ENCODE measurements at regions not wholly inside any gene's neighbourhood (a gene's known extent, or its start where the extent isn't known, plus 50 kb on each side); places are given as distances from the start of the nearest gene placed in this dataset.
"Not testable (repeated sequence)": the region's sequence is repeated elsewhere in the genome, so short reads cannot be mapped to it uniquely, and the experiment has no call there.

DNA sequence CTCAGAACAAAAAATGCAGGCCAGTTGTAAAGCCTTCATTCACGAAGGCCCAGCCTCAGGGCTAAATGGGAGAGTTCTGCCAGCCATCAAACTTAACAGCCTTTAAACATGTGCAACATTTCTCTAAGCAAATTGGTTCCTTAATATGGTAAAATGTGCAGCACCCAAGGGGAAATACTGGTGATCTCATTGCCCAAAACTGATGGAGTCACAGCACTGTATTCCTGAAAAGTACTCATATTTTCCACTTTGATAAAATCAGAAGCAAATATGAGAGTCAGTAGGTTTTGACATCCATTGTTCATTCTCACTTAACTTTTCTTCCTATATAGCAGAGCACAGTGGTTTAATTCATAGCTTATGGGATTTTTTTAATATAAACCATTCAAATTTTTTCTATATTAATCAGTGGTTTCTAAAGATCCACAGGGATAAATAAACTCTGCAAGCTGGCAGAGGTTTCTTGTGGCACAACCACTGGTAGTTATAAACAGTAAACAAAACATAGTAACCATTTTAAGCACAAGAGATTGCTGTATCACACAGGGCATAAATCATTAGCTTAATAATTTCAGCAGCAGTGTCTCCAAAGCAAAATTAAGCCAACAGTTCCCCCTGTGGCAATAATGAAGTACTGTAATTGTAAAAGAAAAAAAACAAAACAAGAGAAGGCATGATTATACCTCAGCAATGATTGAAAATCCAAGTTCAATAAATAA, 106.9 kb upstream of the LYPLAL1 start:
- no peaks in the 10 kb centered on the region for H4K20me1 ChIP-seq (ENCODE audit: low read depth, low read length)
- H3K27ac ChIP-seq (ENCODE audit: low read depth, low read length): no peak overlapping the region
- no peak overlapping the region for H3K9ac ChIP-seq (ENCODE audit: low read length)
- no peak overlapping the region for H2AFZ ChIP-seq (ENCODE audit: low read depth, low read length, severe bottlenecking)
- no peak for TF ChIP-seq EZH2phosphoT487 (conservative IDR thresholded peaks at IDR 0.05; ENCODE audit: low read length)
- TF ChIP-seq, protein P1, sequence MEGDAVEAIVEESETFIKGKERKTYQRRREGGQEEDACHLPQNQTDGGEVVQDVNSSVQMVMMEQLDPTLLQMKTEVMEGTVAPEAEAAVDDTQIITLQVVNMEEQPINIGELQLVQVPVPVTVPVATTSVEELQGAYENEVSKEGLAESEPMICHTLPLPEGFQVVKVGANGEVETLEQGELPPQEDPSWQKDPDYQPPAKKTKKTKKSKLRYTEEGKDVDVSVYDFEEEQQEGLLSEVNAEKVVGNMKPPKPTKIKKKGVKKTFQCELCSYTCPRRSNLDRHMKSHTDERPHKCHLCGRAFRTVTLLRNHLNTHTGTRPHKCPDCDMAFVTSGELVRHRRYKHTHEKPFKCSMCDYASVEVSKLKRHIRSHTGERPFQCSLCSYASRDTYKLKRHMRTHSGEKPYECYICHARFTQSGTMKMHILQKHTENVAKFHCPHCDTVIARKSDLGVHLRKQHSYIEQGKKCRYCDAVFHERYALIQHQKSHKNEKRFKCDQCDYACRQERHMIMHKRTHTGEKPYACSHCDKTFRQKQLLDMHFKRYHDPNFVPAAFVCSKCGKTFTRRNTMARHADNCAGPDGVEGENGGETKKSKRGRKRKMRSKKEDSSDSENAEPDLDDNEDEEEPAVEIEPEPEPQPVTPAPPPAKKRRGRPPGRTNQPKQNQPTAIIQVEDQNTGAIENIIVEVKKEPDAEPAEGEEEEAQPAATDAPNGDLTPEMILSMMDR (IDR thresholded peaks at IDR 0.05; ENCODE audit: insufficient read depth, low read length, poor library complexity, severe bottlenecking): no peak
- no peaks in the 10 kb centered on the region for H3K9me3 ChIP-seq (ENCODE audit: insufficient read depth, low read length)
- no peaks in the 10 kb centered on the region for H3F3A ChIP-seq (ENCODE audit: insufficient read depth)
- no peak overlapping the region for H3K4me2 ChIP-seq (ENCODE audit: low read depth, low read length, poor library complexity, severe bottlenecking)
- no peaks in the 10 kb centered on the region for H3K9me2 ChIP-seq (replicated peaks; ENCODE audit: insufficient read depth, low read length)
- H3K79me2 ChIP-seq (ENCODE audit: insufficient read depth, low read length): no peaks in the 10 kb centered on the region
- H3K27me3 ChIP-seq (ENCODE audit: low read length): no peaks in the 10 kb centered on the region
- H3K36me3 ChIP-seq (ENCODE audit: low read length): no peaks in the 10 kb centered on the region
- no peak overlapping the region for H3K4me3 ChIP-seq (ENCODE audit: insufficient read depth, low read length, poor library complexity, severe bottlenecking)

DNA sequence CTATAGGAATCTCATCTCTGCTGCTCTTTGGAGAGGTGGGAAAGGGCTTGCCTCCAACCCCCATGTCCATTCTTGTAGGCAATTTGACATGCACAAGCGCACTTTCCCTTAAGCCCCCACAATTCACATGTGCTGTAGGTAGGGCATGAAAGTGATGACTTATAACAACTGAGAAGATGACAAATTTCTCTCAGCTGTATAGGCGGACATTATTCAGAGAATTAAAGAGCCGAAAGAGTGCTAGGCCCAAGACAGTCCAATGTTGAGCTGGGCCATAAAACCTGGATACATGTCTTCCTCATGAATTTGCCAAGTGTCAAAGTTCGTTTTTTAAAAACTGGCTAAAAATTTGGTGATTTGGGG, 106.3 kb upstream of the LYPLAL1 start:
- no peaks in the 10 kb centered on the region for H4K20me1 ChIP-seq (ENCODE audit: low read depth, low read length)
- H3K79me2 ChIP-seq (ENCODE audit: insufficient read depth, low read length): no peaks in the 10 kb centered on the region
- H3F3A ChIP-seq (ENCODE audit: insufficient read depth): no peaks in the 10 kb centered on the region
- H2AFZ ChIP-seq (ENCODE audit: low read depth, low read length, severe bottlenecking): no peak overlapping the region
- H3K9me2 ChIP-seq (replicated peaks; ENCODE audit: insufficient read depth, low read length): no peaks in the 10 kb centered on the region
- no peaks in the 10 kb centered on the region for H3K9me3 ChIP-seq (ENCODE audit: insufficient read depth, low read length)
- no peaks in the 10 kb centered on the region for H3K36me3 ChIP-seq (ENCODE audit: low read length)
- H3K27me3 ChIP-seq (ENCODE audit: low read length): no peaks in the 10 kb centered on the region
- H3K4me2 ChIP-seq (ENCODE audit: low read depth, low read length, poor library complexity, severe bottlenecking): no peak overlapping the region
- no peak overlapping the region for H3K9ac ChIP-seq (ENCODE audit: low read length)
- no peak for TF ChIP-seq EZH2phosphoT487 (conservative IDR thresholded peaks at IDR 0.05; ENCODE audit: low read length)
- no peak overlapping the region for H3K27ac ChIP-seq (ENCODE audit: low read depth, low read length)
- no peak overlapping the region for H3K4me3 ChIP-seq (ENCODE audit: insufficient read depth, low read length, poor library complexity, severe bottlenecking)

DNA sequence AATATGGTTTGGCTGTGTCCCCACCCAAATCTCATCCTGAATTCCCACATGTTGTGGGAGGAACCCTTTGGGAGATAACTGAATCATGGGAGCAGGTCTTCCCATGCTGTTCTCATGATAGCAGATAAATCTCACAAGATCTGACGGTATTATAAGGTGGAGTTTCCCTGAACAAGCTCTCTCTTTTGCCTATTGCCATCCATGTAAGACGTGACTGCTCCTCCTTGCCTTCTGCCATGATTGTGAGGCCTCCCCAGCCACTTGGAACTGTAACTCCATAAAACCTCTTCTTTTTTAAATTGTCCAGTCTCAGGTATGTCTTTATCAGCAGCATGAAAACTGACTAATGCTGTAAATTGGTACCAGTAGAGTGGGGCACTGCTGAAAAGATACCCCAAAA, 103.3 kb upstream of the LYPLAL1 start:
- H3K4me3 ChIP-seq (ENCODE audit: insufficient read depth, low read length, poor library complexity, severe bottlenecking); H3K4me2 ChIP-seq (ENCODE audit: low read depth, low read length, poor library complexity, severe bottlenecking); H3K79me2 ChIP-seq (ENCODE audit: insufficient read depth, low read length): not testable (repeated sequence)

DNA sequence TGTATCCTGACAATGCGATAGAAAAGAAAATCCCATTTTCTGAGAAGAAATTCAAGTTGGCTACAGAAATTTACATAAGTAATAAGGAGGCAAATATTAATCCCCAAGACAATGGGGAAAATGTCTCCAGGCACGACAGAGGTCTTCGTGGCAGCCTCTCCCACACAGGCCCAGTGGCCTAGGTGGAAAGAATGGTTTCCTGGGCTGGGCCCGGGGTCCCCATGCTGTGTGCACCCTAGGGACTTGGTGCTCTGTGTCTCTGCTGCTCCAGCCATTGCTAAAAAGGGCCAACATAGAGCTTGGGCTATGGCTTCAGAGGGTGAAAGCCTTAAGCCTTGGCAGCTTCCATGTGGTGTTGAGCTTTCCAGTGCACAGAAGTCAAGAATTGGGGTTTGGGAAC, 102.5 kb upstream of the LYPLAL1 start:
- no peak overlapping the region for H3K9ac ChIP-seq (ENCODE audit: low read length)
- no peak overlapping the region for H3K4me2 ChIP-seq (ENCODE audit: low read depth, low read length, poor library complexity, severe bottlenecking)
- no peaks in the 10 kb centered on the region for H3K9me3 ChIP-seq (ENCODE audit: insufficient read depth, low read length)
- H2AFZ ChIP-seq (ENCODE audit: low read depth, low read length, severe bottlenecking): no peak overlapping the region
- H3K27ac ChIP-seq (ENCODE audit: low read depth, low read length): no peak overlapping the region
- H3K4me3 ChIP-seq (ENCODE audit: insufficient read depth, low read length, poor library complexity, severe bottlenecking): no peak overlapping the region
- H3F3A ChIP-seq (ENCODE audit: insufficient read depth): no peaks in the 10 kb centered on the region
- no peaks in the 10 kb centered on the region for H4K20me1 ChIP-seq (ENCODE audit: low read depth, low read length)
- no peaks in the 10 kb centered on the region for H3K27me3 ChIP-seq (ENCODE audit: low read length)
- no peaks in the 10 kb centered on the region for H3K9me2 ChIP-seq (replicated peaks; ENCODE audit: insufficient read depth, low read length)
- TF ChIP-seq EZH2phosphoT487 (conservative IDR thresholded peaks at IDR 0.05; ENCODE audit: low read length): no peak
- TF ChIP-seq, protein P1 (IDR thresholded peaks at IDR 0.05; ENCODE audit: insufficient read depth, low read length, poor library complexity, severe bottlenecking): no peak
- no peaks in the 10 kb centered on the region for H3K79me2 ChIP-seq (ENCODE audit: insufficient read depth, low read length)
- H3K36me3 ChIP-seq (ENCODE audit: low read length): no peaks in the 10 kb centered on the region

More for the DNA sequence above, 103.3 kb upstream of the LYPLAL1 start:
- not testable (repeated sequence) for H2AFZ ChIP-seq (ENCODE audit: low read depth, low read length, severe bottlenecking); H4K20me1 ChIP-seq (ENCODE audit: low read depth, low read length); H3K27ac ChIP-seq (ENCODE audit: low read depth, low read length); H3K9ac ChIP-seq (ENCODE audit: low read length); H3F3A ChIP-seq (ENCODE audit: insufficient read depth); H3K36me3 ChIP-seq (ENCODE audit: low read length); H3K9me2 ChIP-seq (replicated peaks; ENCODE audit: insufficient read depth, low read length); H3K27me3 ChIP-seq (ENCODE audit: low read length); H3K9me3 ChIP-seq (ENCODE audit: insufficient read depth, low read length)
